ENCODE measurements at regions not wholly inside any gene's neighbourhood (a gene's known extent, or its start where the extent isn't known, plus 50 kb on each side); places are given as distances from the start of the nearest gene placed in this dataset.

DNA sequence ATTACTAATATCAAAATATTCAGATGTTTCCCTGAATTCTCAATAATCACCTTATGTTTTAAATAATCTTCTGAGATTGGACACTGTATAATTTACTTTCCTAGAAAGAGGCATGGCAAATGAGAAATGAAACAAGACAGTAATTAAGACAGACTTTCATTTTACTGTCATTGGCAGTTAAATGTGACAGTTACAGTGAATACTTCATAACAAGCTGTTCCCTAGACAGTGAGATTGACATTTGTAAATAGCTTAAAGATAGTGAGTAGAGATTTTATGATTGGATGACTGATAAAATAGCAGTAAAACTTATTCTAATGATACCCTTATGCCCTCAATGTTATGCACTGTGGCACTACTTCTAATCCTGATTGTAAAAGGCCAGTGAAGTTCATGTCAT, 524.9 kb upstream of the TMEFF2 start:
- TF ChIP-seq, protein P1, sequence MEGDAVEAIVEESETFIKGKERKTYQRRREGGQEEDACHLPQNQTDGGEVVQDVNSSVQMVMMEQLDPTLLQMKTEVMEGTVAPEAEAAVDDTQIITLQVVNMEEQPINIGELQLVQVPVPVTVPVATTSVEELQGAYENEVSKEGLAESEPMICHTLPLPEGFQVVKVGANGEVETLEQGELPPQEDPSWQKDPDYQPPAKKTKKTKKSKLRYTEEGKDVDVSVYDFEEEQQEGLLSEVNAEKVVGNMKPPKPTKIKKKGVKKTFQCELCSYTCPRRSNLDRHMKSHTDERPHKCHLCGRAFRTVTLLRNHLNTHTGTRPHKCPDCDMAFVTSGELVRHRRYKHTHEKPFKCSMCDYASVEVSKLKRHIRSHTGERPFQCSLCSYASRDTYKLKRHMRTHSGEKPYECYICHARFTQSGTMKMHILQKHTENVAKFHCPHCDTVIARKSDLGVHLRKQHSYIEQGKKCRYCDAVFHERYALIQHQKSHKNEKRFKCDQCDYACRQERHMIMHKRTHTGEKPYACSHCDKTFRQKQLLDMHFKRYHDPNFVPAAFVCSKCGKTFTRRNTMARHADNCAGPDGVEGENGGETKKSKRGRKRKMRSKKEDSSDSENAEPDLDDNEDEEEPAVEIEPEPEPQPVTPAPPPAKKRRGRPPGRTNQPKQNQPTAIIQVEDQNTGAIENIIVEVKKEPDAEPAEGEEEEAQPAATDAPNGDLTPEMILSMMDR (IDR thresholded peaks at IDR 0.05), result no peak
- intact Hi-C loops (cut with micrococcal nuclease), result no loop called here
- CTCF ChIA-PET, result no interaction called here
- H3K27me3 Mint-ChIP-seq, result no peaks in the 10 kb centered on the region
- DNase-seq, result no peak
- H3K9me3 Mint-ChIP-seq, result no peaks in the 10 kb centered on the region
- H3K4me1 Mint-ChIP-seq, result no peaks in the 10 kb centered on the region
- H3K36me3 Mint-ChIP-seq (ENCODE audit: low read depth), result no peaks in the 10 kb centered on the region
- POLR2A ChIA-PET, result no interaction called here
- no peak overlapping the region for H3K4me3 Mint-ChIP-seq
- H3K27ac Mint-ChIP-seq, result no peak overlapping the region
- no peak for ATAC-seq (ENCODE audit: low read depth)

DNA sequence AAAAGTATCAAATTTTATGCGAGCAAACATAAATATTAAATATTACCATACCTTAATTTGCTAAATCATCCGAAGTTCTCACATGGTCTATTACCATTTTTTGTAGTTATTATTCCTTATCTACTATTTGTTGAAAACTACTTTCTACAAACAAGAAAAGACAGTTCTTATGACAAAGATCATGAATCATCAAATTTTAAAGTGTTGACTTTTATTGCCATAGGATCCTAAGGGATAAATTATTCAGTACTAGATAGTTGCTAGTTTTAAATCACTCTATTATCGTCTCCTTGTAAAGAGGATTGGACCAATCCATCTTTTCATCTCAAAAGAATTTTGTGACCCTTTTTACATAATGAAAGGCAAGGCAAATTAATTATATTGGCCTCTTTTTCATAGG, 523.6 kb upstream of the TMEFF2 start:
- Mint-ChIP-seq H3K36me3 (ENCODE audit: low read depth) (no peaks in the 10 kb centered on the region), H3K4me1 (no peaks in the 10 kb centered on the region), H3K27me3 (no peaks in the 10 kb centered on the region), H3K9me3 (no peaks in the 10 kb centered on the region), H3K4me3 (no peak overlapping the region), H3K27ac (no peak overlapping the region)
- CTCF ChIA-PET, result no interaction called here
- POLR2A ChIA-PET, result no interaction called here
- TF ChIP-seq, protein P1 (IDR thresholded peaks at IDR 0.05), result no peak
- intact Hi-C loops (cut with micrococcal nuclease), result no loop called here
- ATAC-seq (ENCODE audit: low read depth) (no peak), DNase-seq (no peak)

DNA sequence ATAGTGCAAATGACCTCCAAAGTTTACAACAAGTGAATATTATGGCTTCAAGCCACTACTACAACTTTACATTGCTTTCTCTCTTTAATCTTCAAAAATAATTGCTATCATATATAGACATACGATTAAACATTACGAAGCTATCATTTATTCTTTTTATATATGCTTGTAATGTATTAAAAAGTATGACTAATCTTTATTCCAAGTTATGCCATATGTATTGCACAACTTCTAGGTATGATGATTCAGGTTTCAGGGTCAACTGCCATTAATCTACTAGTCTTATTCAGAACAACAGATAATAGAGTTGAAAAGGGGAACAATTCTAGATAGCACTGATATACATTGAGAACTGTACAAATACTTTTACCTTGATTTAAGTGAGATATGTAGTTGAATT, 506.2 kb upstream of the TMEFF2 start:
- Mint-ChIP-seq H3K9me3 (no peaks in the 10 kb centered on the region), H3K27ac (no peak overlapping the region), H3K36me3 (ENCODE audit: low read depth) (no peaks in the 10 kb centered on the region), H3K27me3 (no peaks in the 10 kb centered on the region), H3K4me1 (no peaks in the 10 kb centered on the region), H3K4me3 (no peak overlapping the region)
- no peak for DNase-seq
- intact Hi-C loops (cut with micrococcal nuclease), result no loop called here
- TF ChIP-seq, protein P1 (IDR thresholded peaks at IDR 0.05), result no peak
- ChIA-PET POLR2A (no interaction called here), CTCF (no interaction called here)
- ATAC-seq (ENCODE audit: low read depth), result no peak

DNA sequence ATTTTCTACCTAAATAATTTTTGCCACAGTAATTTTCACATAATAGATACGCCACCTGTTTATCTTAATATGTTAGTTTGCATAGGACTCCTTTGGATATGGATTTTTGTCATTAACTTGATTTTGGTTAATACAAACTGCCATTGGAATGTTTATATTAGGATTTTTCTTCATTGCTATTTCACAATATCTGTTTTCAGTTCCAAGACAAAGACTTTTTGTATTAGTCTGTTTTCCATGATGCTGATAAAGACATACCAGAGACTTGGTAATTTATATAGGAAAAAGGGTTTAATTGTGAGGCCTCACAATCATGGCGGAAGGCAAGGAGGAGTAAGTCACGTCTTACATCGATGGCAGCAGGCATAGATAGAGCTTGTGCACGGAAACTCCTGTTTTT, 503.1 kb upstream of the TMEFF2 start:
- Mint-ChIP-seq H3K4me1 (no peaks in the 10 kb centered on the region), H3K9me3 (no peaks in the 10 kb centered on the region), H3K4me3 (no peak overlapping the region), H3K36me3 (ENCODE audit: low read depth) (no peaks in the 10 kb centered on the region), H3K27ac (no peak overlapping the region), H3K27me3 (no peaks in the 10 kb centered on the region)
- ChIA-PET POLR2A (no interaction called here), CTCF (no interaction called here)
- TF ChIP-seq, protein P1 (IDR thresholded peaks at IDR 0.05), result no peak
- intact Hi-C loops (cut with micrococcal nuclease), result no loop called here
- no peak for ATAC-seq (ENCODE audit: low read depth)
- no peak for DNase-seq

DNA sequence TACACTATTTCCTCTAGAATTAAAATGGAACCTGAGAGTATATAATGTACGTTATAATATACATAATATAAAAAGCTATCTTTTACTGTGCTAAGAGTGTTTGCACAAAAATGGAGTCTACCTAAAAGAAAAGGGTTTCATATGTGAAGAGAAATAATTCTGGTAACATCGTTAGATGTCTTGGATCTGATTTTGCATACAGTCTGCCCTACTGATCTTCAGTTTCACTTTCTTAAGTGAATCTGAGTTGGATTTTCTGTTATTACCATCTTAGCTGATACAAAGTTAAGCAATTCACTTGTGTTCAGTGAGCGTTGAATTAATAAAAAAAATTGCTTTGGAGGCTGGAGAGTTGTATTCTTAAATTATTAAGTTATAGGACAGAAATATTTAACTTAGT, 502.1 kb upstream of the TMEFF2 start:
- no peak for ATAC-seq (ENCODE audit: low read depth)
- ChIA-PET CTCF (no interaction called here), POLR2A (no interaction called here)
- Mint-ChIP-seq H3K4me3 (no peak overlapping the region), H3K9me3 (no peaks in the 10 kb centered on the region), H3K27me3 (no peaks in the 10 kb centered on the region), H3K27ac (no peak overlapping the region), H3K4me1 (no peaks in the 10 kb centered on the region), H3K36me3 (ENCODE audit: low read depth) (no peaks in the 10 kb centered on the region)
- no peak for DNase-seq
- intact Hi-C loops (cut with micrococcal nuclease), result no loop called here
- TF ChIP-seq, protein P1 (IDR thresholded peaks at IDR 0.05), result no peak
